ENCODE measurements at regions not wholly inside any gene's neighbourhood (a gene's known extent, or its start where the extent isn't known, plus 50 kb on each side); places are given as distances from the start of the nearest gene placed in this dataset.

- Histone ChIP-seq H3K4me3 (ENCODE audit: low read length, poor library complexity, severe bottlenecking) (no peak overlapping the region), H3K9ac (ENCODE audit: low read depth, low read length, poor library complexity, severe bottlenecking) (no peak overlapping the region), H3K27me3 (ENCODE audit: insufficient read depth, low read length, poor library complexity, severe bottlenecking) (no peaks in the 10 kb centered on the region), H3K4me2 (ENCODE audit: low read depth, low read length, poor library complexity, severe bottlenecking) (no peak overlapping the region), H3K79me2 (ENCODE audit: insufficient read depth, low read length) (no peaks in the 10 kb centered on the region), H3F3A (ENCODE audit: low read depth) (no peaks in the 10 kb centered on the region), H3K9me2 (replicated peaks; ENCODE audit: low read depth, low read length) (no peaks in the 10 kb centered on the region), H3K9me3 (ENCODE audit: insufficient read depth, low read depth, low read length) (no peaks in the 10 kb centered on the region), H3K36me3 (ENCODE audit: insufficient read depth, low read length) (no peaks in the 10 kb centered on the region), H3K4me1 (ENCODE audit: insufficient read depth, low read length, poor library complexity, severe bottlenecking) (no peaks in the 10 kb centered on the region), H2AFZ (ENCODE audit: low read length) (no peak overlapping the region), H4K20me1 (ENCODE audit: insufficient read depth, low read length, poor library complexity, severe bottlenecking) (no peaks in the 10 kb centered on the region)
- TF ChIP-seq EZH2phosphoT487 (IDR thresholded peaks at IDR 0.05; ENCODE audit: borderline replicate concordance) (no peak), CTCF (conservative IDR thresholded peaks at IDR 0.05; ENCODE audit: low read length) (no peak)
Observed at GRCh38 chr9:118896324-118897000, 472.8 kb downstream of the BRINP1 start.

- H3K4me1 ChIP-seq (ENCODE audit: insufficient read depth, low read length, poor library complexity, severe bottlenecking), result no peaks in the 10 kb centered on the region
- no peak overlapping the region for H3K9ac ChIP-seq (ENCODE audit: low read depth, low read length, poor library complexity, severe bottlenecking)
- no peak overlapping the region for H2AFZ ChIP-seq (ENCODE audit: low read length)
- H3K79me2 ChIP-seq (ENCODE audit: insufficient read depth, low read length), result no peaks in the 10 kb centered on the region
- TF ChIP-seq EZH2phosphoT487 (IDR thresholded peaks at IDR 0.05; ENCODE audit: borderline replicate concordance), result no peak
- no peak for TF ChIP-seq CTCF (conservative IDR thresholded peaks at IDR 0.05; ENCODE audit: low read length)
- H3K9me2 ChIP-seq (replicated peaks; ENCODE audit: low read depth, low read length), result no peaks in the 10 kb centered on the region
- H3K36me3 ChIP-seq (ENCODE audit: insufficient read depth, low read length), result no peaks in the 10 kb centered on the region
- no peaks in the 10 kb centered on the region for H3K9me3 ChIP-seq (ENCODE audit: insufficient read depth, low read depth, low read length)
- no peak overlapping the region for H3K4me2 ChIP-seq (ENCODE audit: low read depth, low read length, poor library complexity, severe bottlenecking)
- no peaks in the 10 kb centered on the region for H3F3A ChIP-seq (ENCODE audit: low read depth)
- H3K27me3 ChIP-seq (ENCODE audit: insufficient read depth, low read length, poor library complexity, severe bottlenecking), result no peaks in the 10 kb centered on the region
- no peak overlapping the region for H3K4me3 ChIP-seq (ENCODE audit: low read length, poor library complexity, severe bottlenecking)
- H4K20me1 ChIP-seq (ENCODE audit: insufficient read depth, low read length, poor library complexity, severe bottlenecking), result no peaks in the 10 kb centered on the region
Observed at GRCh38 chr9:118918180-118918579, 451.1 kb downstream of the BRINP1 start.

- Histone ChIP-seq H3K79me2 (ENCODE audit: insufficient read depth, low read length) (no peaks in the 10 kb centered on the region), H3K9ac (ENCODE audit: low read depth, low read length, poor library complexity, severe bottlenecking) (no peak overlapping the region), H2AFZ (ENCODE audit: low read length) (no peak overlapping the region), H4K20me1 (ENCODE audit: insufficient read depth, low read length, poor library complexity, severe bottlenecking) (no peaks in the 10 kb centered on the region), H3F3A (ENCODE audit: low read depth) (no peaks in the 10 kb centered on the region), H3K4me3 (ENCODE audit: low read length, poor library complexity, severe bottlenecking) (no peak overlapping the region), H3K9me2 (replicated peaks; ENCODE audit: low read depth, low read length) (no peaks in the 10 kb centered on the region), H3K4me1 (ENCODE audit: insufficient read depth, low read length, poor library complexity, severe bottlenecking) (no peaks in the 10 kb centered on the region), H3K36me3 (ENCODE audit: insufficient read depth, low read length) (no peaks in the 10 kb centered on the region), H3K27me3 (ENCODE audit: insufficient read depth, low read length, poor library complexity, severe bottlenecking) (no peaks in the 10 kb centered on the region), H3K4me2 (ENCODE audit: low read depth, low read length, poor library complexity, severe bottlenecking) (no peak overlapping the region), H3K9me3 (ENCODE audit: insufficient read depth, low read depth, low read length) (no peaks in the 10 kb centered on the region)
- no peak for TF ChIP-seq CTCF (conservative IDR thresholded peaks at IDR 0.05; ENCODE audit: low read length)
- TF ChIP-seq EZH2phosphoT487 (IDR thresholded peaks at IDR 0.05; ENCODE audit: borderline replicate concordance), result no peak
Observed at GRCh38 chr9:118928722-118929121, 440.5 kb downstream of the BRINP1 start.
